ENCODE measurements at regions not wholly inside any gene's neighbourhood (a gene's known extent, or its start where the extent isn't known, plus 50 kb on each side); places are given as distances from the start of the nearest gene placed in this dataset.

DNA sequence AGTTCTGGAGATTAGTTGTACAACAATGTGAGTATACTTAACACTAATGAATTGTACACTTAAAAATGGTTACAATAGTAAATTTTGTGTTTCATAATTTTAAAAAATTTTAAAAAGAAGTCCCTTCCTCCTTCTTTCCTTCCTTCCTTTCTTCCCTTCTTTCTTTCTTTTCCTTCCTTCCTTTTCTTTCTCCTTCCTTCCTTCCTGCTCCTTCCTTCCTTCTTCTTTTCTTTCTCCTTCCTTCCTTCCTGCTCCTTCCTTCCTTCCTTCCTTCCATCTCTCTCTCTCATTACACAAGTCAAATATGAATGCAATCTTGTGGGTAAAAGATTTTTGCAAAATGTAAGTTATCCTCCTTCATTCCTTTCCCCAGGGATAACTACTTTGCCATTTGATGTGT, 97.1 kb upstream of the TBCA start:
- Histone ChIP-seq H2AK9ac (replicated peaks; ENCODE audit: low read depth, low read length, poor library complexity) (no peak overlapping the region), H3K9me1 (ENCODE audit: insufficient read depth, low read length) (no peaks in the 10 kb centered on the region), H2BK15ac (ENCODE audit: low read depth, low read length) (no peak overlapping the region), H3K56ac (ENCODE audit: extremely low read depth, insufficient read depth, low read length) (no peak overlapping the region), H3K4ac (ENCODE audit: low read depth, low read length) (no peak overlapping the region), H3K27me3 (ENCODE audit: control insufficient read depth, insufficient read depth, low read length) (no peaks in the 10 kb centered on the region), H4K20me1 (ENCODE audit: insufficient read depth, low read length) (no peaks in the 10 kb centered on the region), H3K9ac (ENCODE audit: low read depth, low read length) (no peak overlapping the region), H3K18ac (ENCODE audit: low read depth, low read length) (no peak overlapping the region), H3K27ac (ENCODE audit: insufficient read depth, low read length) (no peak overlapping the region), H3K23ac (ENCODE audit: low read depth, low read length) (no peak overlapping the region), H4K8ac (ENCODE audit: low read depth in 2 of 2, low read length in 2 of 2) (no peak overlapping the region), H2BK20ac (ENCODE audit: low read depth, low read length) (no peak overlapping the region), H4K5ac (ENCODE audit: low read depth, low read length) (no peak overlapping the region), H2BK5ac (ENCODE audit: low read depth, low read length, poor library complexity, severe bottlenecking) (no peak overlapping the region), H2AFZ (replicated peaks; ENCODE audit: low read length, poor library complexity) (no peak overlapping the region), H2BK120ac (ENCODE audit: low read depth, low read length) (no peak overlapping the region), H3K79me1 (ENCODE audit: low read depth in 1 of 2, low read length in 2 of 2) (no peaks in the 10 kb centered on the region), H2AK5ac (ENCODE audit: low read depth, low read length) (no peak overlapping the region), H3K36me3 (ENCODE audit: control insufficient read depth, insufficient read depth, low read length) (no peaks in the 10 kb centered on the region), H3K4me3 (ENCODE audit: insufficient read depth, low read depth, low read length) (no peak overlapping the region), H3K14ac (replicated peaks; ENCODE audit: low read depth, low read length) (no peak overlapping the region), H3K9me3 (ENCODE audit: control insufficient read depth, insufficient read depth, low read length) (no peaks in the 10 kb centered on the region), H4K91ac (ENCODE audit: insufficient read depth, low read depth, low read length) (no peak overlapping the region), H3K4me2 (ENCODE audit: low read depth, low read length) (no peak overlapping the region), H3K4me1 (ENCODE audit: control insufficient read depth, insufficient read depth, low read length) (no peaks in the 10 kb centered on the region)
- DNase-seq (no peak), ATAC-seq (ENCODE audit: low read depth) (no peak)
- dilution Hi-C loops (cut with HindIII; ENCODE audit: low sequenced_read_pairs, unreplicated experiment) (no loop called here), in situ Hi-C loops (cut with MboI; ENCODE audit: low sequenced_read_pairs) (no loop called here), intact Hi-C loops (cut with micrococcal nuclease) (no loop called here)
- no TSS peak for BruUV-seq (replicated peaks)
- ChIA-PET CTCF (no interaction called here), POLR2A (ENCODE audit: unreplicated experiment) (no interaction called here)
- TF ChIP-seq POLR2A (IDR thresholded peaks at IDR 0.05; ENCODE audit: low read depth, low read length) (no peak), CHD1 (IDR thresholded peaks at IDR 0.05; ENCODE audit: low read depth, low read length) (no peak), NFE2L2 (IDR thresholded peaks at IDR 0.05; ENCODE audit: low read depth, low read length) (no peak), SMC3 (IDR thresholded peaks at IDR 0.05; ENCODE audit: low read depth, low read length) (no peak), MXI1 (IDR thresholded peaks at IDR 0.05; ENCODE audit: borderline replicate concordance, low read depth, low read length) (no peak)
- TF ChIP-seq, protein P1, sequence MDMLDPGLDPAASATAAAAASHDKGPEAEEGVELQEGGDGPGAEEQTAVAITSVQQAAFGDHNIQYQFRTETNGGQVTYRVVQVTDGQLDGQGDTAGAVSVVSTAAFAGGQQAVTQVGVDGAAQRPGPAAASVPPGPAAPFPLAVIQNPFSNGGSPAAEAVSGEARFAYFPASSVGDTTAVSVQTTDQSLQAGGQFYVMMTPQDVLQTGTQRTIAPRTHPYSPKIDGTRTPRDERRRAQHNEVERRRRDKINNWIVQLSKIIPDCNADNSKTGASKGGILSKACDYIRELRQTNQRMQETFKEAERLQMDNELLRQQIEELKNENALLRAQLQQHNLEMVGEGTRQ (IDR thresholded peaks at IDR 0.05; ENCODE audit: low read depth, low read length) = no peak

Data from IMR-90 (cell line).